ENCODE measurements at regions not wholly inside any gene's neighbourhood (a gene's known extent, or its start where the extent isn't known, plus 50 kb on each side); places are given as distances from the start of the nearest gene placed in this dataset.

DNA sequence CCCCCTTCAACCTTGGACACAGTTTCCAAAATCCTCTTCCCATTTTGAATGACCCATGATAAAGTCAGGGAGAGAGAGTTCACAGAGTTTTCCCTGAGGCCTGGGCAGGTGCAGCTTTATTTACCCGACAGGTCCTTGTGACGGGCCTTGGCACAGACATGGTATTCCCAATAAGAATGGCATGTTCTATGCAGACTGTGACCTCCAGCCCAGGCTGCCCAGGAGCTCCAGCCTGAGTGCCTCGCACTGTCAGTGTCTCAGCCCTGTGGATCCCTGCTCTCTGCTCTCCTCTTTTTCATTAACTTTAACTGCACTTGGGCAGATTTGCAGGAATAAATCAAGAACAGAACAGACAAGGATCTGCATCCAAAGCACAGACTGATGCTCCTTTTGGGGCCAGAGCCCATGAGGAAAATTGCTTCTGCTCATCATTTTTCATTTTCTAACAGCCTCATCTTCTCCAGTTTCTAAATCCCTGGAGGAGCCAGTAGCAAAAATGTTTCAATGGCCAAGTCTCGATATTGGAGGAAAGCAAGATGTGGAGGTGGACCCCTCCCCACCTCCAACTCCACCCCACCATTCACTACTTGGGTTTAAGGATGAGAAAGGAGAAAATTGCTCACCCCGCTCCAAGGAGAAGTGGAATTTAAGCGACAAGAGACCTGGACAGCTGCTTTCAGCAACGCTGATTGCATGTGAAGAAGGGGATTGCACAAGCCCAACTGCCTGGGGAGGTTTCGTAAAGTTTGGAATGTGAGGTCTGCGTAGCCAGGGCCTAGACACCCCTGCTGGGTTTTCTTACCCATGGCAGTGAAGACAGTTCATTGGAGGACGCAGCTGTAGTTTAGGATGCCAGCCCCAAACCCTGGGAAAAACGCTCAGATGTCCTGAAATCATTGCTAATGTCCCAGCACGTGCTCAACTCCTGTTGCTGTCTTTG lies 225.9 kb downstream of the WDR11 start:
- peak; percentile 7 to 59 (median 26) for DNase-seq

DNA sequence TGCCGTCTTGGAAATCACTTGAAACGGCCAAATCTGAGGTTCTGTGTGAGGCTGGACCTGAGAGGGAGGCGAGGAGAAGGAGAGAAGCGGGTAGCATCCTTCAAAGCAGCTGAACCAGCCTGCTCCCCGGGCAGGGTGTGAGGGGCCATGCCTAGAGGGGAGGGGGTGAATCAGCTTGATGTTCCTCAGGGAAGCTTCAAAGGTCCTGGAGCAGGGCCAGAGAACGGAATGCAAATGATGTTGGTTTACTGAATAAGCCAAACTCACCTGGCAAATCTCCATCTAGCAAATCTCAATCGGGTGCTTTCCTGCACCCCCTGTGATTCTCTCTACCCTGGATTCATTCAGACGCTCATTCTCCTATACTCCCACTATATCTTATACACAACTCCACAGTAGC lies 226.9 kb downstream of the WDR11 start:
- no peak for DNase-seq

DNA sequence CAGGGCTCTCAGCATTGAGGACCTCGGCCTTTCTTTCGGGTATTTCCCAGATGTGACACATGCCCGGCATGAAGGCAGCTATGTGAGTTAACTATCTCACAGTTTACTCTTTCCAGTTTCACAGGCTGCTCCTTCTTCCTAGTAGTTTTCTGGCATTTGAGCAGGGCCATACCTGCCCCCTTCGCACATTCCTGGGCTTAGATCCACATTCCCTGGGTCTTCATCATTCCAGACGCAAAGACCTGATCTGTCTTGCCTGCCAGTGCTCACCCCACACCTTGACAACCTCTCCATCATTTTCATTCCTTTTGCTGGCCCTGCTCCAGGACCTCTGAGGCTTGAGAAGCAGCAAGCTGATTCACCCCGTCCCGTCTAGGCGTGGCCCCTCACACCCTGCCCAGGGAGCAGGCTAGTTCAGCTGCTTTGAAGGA lies 227.5 kb downstream of the WDR11 start:
- no peak for DNase-seq

DNA sequence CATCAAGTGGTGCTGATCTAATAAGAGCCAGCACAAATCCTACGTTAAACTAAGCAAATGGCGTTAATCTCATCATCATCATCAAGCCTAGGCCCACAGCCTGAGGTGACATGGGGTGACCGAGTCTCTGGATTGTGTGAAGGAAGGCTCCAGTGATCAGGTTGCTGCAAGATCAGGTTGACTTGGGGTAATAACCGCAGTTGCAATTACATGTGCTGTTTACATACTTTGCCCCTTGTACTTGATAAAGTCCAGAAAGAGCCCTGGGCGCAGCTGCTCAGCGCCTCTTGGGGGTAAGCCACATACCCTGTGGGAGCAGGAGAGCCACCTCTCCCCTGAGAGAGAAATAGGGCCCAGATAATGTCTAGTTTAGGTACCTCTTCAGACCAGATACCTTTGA lies 228.1 kb downstream of the WDR11 start:
- no peak for DNase-seq

DNA sequence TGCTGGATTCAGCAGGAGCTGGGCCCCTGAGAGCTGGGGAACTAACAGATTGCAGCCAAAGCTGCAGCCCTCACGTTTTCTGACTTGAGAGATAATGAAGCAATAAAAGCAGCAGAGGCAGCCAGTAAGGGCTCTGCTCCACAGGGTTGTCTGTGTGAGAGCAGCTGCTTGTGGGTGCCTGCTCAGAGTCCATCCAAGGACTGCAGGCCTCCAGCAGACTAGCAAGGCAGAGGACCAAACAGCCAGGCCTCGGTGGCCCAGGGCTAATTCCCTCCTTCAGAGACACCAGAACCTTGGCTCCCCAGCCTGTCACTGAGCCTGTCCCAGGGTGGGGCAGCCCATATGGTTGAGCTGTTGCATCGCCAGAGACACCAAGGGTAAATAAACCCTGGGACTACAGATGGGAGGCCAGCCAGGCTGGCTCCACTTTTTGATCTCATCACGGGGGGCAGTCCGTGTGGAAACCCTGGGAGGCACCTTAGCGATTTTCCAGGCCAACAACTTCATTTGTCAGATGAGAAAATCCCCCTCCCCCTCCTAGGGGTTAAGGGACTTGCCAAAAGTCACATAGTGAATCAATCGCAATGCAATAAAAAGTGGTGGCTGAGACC lies 229.2 kb downstream of the WDR11 start:
- DNase-seq = no peak

DNA sequence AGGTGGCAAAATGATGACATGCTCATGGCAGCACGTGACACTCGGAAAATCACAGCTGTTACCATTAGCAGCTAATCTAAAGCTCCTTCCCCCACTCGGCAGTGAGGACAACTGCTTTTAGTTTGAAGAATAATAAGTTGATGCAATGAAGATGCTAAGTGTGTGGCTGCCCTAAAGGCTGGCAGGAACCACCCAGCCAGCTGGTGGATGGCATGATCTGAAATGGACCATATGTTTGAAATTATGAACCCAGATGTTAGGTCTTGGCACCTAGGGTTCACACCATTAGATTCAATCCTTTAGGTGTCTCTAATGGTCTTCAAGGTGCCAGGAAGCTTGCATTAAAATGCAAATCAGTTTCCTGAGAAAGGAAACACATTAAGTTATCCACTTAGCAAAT lies 230.1 kb downstream of the WDR11 start:
- DNase-seq = no peak

DNA sequence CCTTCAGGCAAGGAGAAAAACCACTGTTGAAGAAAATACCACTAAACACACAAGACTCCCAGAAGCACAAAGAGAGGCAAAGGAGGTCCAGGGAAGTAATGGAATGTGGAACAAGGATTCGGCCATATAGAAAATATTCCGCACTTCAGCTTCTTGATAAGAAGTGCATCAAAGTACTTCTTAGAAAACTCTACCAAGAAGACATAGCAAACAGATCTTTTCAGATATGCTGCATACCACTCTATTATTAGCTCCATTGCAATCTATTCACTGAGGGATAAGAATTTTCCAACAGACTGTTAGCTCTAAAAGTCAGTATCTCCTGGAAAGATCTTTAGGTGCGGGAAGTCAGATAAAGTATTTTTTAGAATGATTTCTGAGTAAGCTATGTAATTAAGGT lies 231.8 kb downstream of the WDR11 start:
- DNase-seq = no peak

DNA sequence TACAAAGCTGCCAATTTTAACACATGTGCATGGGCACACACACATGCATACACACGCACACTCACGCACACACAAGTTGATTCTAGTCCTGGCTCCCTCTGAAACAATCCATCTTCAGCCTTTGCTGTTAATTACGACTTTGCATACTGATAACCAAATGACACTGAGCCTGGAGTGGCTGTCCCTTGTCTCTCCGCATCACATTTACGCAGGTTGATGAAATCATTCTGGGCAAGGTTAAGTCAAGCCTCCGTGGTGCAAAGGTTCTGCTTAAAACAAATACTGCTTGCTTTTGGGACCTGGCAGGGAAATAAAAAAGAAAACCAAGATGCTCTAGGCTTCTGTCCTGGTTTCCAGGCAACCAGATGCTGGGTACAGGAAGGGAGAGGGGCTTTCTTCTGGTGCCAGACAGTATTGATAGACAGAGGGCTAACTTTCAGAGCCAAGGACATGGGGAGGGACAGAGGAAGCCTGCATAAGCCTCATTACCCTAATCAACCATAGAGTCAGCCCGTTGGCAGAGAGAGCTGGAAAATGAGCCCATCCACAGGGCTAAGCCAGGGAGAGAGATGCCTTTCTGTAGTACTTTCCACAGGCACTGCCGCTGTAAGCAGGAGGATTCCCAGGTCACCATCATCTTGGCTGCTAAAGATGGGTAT lies 233.0 kb downstream of the WDR11 start:
- DNase-seq = no peak

DNA sequence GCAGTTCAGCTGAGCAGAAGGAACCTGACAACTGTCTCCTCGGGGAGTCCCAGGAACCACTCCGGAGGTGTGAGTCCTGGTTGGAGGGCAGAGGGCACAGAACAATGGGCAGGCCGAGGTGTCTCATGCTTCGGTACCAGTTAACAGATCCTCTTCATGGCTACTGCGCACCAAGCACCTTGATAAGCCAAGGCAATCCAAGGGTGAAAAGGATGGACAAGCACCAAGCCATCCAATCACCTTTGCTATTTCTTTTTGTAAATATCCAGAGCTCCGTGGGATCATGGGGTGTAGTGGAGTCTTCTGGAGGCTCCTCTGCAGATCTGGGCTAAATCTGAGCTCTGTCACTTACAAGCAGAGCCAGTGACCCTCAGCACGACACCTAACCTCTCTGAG lies 233.5 kb downstream of the WDR11 start:
- DNase-seq = no peak

DNA sequence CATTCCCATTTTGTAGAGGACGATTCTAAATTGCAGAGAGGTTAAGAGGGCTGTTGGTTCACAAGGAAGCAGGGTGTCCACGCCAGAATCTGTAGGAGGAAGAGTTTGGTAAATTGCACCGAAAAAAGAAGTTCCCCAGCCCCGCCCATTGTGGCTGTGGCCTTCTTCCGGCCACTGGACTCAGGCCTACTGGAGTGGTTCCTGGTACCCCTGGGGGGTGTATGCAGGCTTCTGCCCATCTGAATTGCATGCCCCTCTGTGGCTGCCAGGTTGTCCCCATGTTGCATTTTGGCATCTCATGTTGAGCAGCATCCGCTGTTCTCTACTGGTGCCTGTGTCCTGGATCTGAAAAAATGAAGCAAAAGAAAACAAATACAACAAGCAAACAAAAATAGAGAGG lies 234.2 kb downstream of the WDR11 start:
- peak in 3 of 4 experiments; percentile 5 to 56 (median 16) for DNase-seq

DNA sequence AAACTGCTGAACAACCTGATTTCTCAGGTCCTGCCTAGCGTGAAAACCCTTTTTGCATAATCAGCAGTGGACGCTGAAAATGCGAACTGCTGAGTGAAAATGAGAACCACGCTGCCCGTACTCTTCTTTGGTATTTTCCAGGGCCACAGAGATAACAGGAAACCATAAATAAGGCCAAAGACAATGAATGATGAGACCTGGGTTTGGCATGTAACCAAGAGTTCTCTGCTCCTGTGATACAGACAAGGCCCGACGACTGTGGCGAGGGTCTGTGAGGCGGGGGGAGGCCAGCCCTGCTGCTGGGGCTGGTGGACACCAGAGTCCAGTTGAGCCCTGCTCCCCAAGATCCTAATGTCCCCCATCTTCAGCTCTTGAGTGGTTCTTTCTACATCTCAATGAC lies 236.0 kb downstream of the WDR11 start:
- no peak for DNase-seq

DNA sequence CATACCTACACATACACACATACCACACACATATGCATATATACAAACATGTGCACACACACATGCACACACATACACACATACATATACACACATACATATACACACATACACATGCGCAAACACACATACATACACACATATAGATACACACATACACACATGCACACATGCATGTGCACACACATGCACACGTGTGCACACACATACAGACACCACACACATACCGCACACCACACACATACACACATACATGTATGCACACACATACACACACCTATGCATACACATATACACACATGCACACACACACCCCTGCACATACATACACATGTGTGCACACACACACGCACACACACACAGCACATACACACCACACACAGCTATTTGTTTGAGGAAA lies 236.5 kb downstream of the WDR11 start:
- no peak for DNase-seq

DNA sequence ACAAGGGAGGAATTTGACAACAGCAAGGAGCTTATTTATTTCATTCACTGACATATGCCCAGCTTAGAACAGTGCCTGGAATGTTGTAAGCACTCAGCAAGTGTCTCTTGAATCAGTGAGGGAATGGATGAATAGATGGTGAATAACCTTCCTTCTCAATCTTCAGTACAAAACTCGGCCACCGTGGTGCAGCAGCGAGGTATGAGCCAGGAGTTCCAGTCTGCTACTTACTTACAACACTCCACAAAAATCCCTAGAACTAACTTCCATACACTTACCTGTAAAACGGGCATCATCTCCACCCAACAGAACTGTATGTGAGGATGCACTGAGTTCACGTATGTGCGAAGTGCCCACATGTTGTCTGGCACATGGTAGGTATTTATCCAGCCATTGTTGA lies 237.4 kb downstream of the WDR11 start:
- DNase-seq = peak in 1 of 4 experiments; percentile 26

DNA sequence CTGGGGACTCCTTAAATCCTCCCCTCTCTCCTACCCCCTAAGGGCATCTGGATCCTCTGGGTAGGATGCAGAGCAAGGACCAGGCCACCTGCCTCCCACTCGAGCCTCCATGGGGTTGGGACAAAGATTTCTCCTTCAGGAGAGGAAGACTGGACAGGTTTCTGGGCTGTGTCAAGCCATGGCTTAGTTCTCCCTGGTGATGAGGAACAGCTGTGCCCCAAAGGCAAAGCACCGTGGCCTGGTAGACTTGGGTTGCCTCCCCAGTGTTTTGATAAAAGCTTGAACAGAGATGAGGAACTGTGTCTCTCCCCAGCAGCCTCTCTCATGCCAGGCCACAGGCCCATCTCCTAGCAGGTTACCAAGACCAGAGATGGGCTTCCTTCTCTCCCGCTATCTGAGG lies 238.3 kb downstream of the WDR11 start:
- DNase-seq = no peak

DNA sequence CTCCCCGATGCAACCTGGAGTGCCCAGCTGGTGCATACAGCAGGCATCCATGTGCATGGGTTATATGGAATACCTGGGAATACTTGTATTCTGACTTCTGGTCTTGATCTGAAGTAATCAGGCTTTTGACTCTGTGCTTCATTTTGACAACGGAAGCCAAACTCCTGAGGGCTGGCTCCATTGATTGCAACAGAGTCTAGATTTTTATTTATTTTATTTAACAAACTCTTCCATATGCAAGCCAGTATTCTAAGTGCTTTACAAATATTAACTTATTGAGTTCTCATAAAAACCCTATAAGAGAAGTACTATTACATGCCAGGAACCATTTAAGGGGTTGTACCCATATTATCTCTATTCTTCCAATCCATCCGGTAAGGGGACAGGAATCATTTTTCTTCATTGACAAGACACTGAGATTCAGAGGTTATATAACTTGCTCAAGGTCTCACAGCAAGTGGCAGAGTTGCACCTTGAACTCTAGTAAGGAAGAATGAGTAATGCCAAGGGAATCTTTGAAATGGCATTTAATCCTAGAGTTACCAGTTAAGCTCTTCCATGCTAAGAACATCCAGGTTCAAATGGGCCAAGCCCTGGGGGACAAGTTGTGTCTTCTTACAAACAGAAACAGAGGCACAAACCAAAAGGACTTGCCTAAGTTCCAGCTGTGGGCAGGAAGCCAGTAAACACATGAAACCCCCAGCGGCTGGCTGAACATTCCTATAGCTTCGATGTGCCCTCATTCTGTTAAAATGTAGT lies 241.0 kb downstream of the WDR11 start:
- DNase-seq = no peak

DNA sequence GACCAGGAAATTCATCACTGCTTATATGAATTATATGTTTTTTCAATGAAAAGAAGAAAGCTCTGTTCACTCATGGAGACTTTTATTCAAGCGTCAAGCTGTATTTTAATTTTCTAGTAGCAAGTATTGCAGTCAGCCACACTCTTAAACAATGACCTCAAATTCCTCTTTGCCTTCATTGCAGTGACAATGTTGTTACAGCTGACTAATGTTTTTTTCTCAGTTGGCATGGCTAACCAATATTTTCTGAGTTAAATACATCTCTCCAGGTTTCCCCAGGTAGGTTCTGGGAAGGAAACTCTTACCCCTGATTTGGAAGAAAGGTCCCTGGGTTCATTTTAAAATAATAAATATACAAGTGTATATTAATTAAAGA lies 241.5 kb downstream of the WDR11 start:
- no peak for DNase-seq

DNA sequence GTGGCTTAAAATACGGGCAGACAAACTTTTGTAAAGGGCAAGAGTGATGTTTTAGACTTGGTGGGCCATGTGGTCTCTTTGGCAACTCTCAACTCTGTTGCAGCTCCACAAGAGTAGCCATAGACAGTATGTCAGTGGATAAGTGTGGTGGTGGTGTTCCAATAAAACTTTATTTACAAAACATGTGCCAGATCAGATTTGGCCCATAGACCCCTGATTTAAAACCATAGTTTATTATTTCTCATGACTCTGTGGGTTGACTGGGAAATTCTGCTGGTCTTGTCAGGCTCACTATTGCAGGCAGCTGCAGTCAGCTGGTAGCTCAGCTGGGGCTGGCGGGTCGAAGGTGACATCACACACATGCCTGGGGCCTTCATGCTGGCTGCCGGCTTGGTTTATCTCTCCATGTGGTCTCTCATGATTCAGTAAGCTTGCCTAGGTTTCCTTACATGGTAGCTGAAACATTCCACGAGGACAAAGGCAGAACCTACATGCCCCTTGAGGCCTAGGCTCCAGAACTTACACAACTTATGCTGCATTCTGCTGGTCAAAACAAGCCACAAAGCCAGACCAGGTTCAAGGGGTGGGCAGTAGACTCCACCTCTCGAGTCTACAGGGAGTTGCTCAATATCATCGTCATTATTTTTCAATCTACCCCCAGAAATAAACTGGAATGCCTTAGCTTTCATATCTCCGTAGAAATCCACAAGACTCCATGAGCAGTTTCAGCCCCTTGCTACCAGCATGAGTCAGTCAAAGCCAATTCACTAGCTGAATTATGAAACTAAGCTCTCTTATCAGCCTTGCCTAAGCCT lies 245.7 kb downstream of the WDR11 start:
- no peak for DNase-seq

DNA sequence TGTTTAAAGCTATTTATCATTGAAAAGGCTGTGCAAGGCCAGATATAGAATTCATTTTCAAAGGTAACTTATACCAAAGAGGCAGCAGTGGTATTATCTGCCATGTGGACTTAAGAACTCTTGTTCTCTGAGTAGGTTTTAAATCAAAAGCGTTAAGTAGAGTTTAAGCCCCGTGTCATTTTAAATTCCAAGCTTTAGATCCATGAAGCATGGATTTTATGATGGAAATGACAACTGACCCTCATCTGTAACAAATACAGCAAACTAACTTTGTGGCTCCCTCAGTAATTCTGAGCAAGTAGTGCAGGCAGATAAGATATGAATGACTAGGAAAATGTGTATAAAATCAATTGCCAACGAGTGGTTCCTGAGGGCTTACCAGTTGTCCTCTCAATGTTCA lies 247.0 kb downstream of the WDR11 start:
- DNase-seq = no peak

DNA sequence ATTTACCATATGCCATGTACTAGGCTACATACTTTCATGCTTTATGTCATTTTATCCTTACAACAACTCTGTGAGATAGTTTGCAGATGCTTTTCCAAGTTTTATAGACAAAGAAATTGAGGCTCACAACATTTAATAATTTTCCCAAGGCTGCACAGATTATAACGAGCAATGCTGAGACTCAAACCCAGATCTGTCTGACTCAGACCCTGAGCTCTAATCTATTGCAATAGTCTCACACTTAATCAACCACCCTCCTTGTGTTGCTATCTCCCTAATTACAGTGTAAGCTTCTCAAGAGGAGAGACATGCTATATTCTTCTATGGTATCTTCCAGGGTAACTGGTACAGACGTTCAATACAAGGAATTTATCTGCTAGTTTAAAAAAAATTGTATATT lies 247.6 kb downstream of the WDR11 start:
- DNase-seq = no peak

DNA sequence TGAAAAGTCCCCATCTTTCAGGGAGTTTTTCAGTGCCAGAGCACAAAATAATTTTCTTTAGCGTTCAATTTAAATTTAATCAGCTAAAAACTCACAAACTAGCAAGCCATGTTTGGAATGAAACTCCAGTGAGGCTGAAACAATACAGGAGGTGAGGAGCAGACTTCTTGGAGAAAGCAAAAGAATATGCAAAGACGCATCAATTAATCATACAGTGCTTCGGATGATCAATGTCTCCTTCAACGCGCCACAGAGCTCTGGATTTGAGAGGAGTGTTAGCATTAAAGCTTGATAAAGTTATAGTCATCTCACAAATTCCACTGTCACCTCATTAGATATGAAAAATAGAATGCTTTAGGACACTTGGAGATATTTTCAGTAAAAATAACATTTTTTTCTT lies 248.0 kb downstream of the WDR11 start:
- DNase-seq = no peak

DNA sequence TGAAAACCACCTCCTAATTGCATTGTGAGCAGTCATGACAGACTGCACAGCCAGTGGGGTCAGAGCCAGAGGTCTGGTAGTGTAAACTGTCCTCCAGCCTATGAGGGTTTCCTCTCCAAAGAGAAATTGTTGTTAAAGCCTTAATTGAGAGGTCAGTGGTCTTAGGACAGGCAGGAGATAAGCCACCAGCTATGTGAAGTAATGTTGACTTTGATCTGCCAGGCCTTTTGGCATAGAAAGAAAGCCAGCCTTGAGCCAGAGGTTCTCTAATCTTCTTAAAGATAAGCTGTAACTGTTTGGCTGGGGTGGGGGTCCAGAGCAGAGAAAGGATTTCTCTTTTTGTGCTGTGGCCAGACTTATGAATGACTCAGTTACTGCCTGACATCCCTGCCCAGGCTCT lies 248.4 kb downstream of the WDR11 start:
- DNase-seq = no peak

DNA sequence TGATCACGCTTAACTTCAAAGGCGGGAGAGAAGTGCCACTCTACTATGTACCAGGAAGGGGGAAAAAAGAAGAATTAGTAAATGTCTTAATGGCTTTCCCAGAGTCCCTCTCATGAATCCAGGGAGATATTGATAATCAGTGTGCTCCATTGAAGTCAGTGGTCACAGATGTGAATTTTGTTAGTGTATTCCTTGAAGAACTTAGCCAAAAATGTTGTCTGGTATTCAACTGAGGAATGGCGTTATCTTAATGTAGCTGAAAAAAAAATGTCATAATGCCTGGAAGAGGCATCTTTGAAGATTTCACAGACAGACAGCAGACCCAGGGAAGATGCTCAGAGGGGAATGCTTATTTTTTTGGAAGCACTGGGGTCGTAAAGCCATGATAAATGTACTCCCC lies 250.4 kb downstream of the WDR11 start:
- no peak for DNase-seq

Measured in suppressor macrophage (primary cell).